Astrocyte of the cerebellum (primary cell): ENCODE measurements at regions not wholly inside any gene's neighbourhood (a gene's known extent, or its start where the extent isn't known, plus 50 kb on each side); places are given as distances from the start of the nearest gene placed in this dataset.

Experiments used
- DNase-seq: peaks from one replicate; pipeline ENCODE4 v3.0.0-alpha.2; 2011; ENCODE audit warnings: low read depth
- H3K4me3 ChIP-seq: 2 replicates; pipeline ENCODE4 v1.5.1; 2011; ENCODE audit warnings: mild to moderate bottlenecking, low read depth, low read length, moderate library complexity
- in situ Hi-C: cut with HindIII; loops from 2 replicates; pipeline ENCODE4 v1.10.0; 2017; ENCODE audit warnings: low sequenced_read_pairs
- TF ChIP-seq, protein P1 (sequence below): IDR thresholded peaks from 2 replicates; pipeline ENCODE4 v1.5.1; 2012; ENCODE audit warnings: low read length, low read depth, moderate library complexity, mild to moderate bottlenecking; ENCODE audit errors: missing control alignments

DNA sequence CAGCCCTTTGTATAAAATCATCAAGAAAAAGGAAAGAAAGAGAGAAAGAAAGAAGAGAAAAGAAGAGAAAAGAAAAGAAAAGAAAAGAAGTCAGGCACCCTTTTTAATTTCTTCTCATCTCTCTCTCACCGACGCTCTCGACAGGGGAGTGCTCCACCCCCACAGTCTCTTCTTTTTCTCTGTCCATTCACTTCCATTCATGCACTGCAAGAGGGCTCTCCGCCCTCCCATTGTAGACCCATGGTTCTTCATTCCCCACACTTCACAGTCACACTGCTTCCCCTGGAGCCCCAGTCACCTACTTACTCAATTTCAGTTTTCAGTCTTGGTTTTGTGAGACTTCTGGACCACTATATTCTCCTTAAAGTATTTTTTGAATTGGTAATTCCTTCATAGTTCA lies 254.7 kb downstream of the SOX2 start:
- TF ChIP-seq, protein P1, sequence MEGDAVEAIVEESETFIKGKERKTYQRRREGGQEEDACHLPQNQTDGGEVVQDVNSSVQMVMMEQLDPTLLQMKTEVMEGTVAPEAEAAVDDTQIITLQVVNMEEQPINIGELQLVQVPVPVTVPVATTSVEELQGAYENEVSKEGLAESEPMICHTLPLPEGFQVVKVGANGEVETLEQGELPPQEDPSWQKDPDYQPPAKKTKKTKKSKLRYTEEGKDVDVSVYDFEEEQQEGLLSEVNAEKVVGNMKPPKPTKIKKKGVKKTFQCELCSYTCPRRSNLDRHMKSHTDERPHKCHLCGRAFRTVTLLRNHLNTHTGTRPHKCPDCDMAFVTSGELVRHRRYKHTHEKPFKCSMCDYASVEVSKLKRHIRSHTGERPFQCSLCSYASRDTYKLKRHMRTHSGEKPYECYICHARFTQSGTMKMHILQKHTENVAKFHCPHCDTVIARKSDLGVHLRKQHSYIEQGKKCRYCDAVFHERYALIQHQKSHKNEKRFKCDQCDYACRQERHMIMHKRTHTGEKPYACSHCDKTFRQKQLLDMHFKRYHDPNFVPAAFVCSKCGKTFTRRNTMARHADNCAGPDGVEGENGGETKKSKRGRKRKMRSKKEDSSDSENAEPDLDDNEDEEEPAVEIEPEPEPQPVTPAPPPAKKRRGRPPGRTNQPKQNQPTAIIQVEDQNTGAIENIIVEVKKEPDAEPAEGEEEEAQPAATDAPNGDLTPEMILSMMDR = no peak
- no peak overlapping the region for H3K4me3 ChIP-seq
- in situ Hi-C loops = no loop called here
- no peak for DNase-seq

DNA sequence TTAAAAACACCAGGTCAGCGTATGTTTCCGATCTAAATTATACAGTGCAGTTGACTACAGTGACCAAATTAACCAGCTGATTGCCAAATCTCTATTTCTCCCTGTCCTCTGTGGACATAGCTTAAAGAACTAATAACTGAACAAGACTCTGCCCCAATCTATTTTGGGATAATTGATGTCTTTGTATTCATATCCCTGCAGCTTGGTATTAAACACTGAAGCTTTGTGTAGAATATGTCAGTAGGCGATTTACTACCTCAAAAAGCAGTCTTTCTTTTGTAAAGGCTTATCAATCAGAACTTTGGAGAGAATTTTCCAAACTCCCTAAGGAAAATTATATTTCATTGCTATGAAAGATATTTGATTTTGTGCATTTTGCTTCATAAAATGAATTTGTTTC lies 258.2 kb downstream of the SOX2 start:
- in situ Hi-C loops = no loop called here
- no peak overlapping the region for H3K4me3 ChIP-seq
- TF ChIP-seq, protein P1 = no peak
- DNase-seq = no peak

DNA sequence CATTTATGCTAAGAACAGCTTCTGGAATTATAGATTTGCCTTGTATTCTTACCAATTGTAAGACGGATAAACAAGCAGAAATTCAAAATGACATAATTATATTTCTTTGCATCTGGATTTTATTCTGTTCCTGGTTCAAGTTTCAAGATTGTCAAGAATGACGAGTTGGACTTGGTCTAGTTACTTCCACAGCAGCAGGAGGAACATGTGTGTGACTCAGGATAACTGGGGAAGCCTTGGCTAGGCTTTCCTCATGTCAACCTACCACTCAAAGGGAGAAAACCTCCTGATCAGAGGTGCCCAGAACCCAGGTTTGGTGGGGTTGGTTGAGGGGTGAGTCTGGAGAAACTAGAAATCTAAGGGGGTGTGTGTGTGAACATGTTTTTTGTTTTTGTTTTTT lies 259.7 kb downstream of the SOX2 start:
- TF ChIP-seq, protein P1 = no peak
- no peak overlapping the region for H3K4me3 ChIP-seq
- in situ Hi-C loops = no loop called here
- DNase-seq = no peak

DNA sequence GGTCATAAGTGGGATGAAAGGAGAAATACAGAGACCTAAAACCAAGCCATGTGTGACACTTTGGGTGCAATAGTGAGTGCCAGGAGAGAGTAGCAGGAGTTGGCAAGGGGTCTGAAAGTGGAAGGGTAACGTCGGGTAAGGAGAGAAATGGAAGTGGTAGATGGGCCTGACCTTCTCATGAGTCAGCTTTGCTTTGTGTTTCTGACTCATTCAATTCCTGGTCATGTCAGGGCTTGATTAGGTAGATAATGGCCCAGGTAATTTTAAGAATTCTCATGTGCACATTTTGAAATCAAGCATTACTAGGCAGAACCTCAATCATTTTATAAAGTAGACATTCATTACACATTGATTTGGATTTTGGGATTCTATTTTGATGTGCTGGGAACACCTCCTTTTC lies 262.5 kb downstream of the SOX2 start:
- in situ Hi-C loops = no loop called here
- no peak overlapping the region for H3K4me3 ChIP-seq
- TF ChIP-seq, protein P1 = no peak
- no peak for DNase-seq

DNA sequence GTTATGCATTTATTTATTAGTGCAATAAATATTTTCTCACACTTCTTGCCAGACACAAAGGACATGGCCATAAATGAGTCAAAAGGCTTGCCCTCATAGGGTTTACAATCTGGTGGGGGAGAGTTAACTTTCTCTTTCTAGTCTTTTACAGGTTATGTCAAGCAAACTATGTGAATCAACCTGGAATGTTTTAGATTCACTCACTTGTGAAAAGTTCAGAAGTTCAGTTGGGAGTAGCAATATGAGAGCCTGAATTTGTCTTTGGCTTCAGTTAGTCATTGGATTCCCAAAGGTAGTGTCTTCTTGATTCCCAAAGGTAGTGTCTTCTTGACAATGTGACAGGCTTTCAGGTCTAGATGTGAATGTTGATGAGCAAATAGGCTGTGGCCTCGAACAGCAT lies 264.8 kb downstream of the SOX2 start:
- in situ Hi-C loops = no loop called here
- TF ChIP-seq, protein P1 = no peak
- DNase-seq = no peak
- H3K4me3 ChIP-seq = no peak overlapping the region

DNA sequence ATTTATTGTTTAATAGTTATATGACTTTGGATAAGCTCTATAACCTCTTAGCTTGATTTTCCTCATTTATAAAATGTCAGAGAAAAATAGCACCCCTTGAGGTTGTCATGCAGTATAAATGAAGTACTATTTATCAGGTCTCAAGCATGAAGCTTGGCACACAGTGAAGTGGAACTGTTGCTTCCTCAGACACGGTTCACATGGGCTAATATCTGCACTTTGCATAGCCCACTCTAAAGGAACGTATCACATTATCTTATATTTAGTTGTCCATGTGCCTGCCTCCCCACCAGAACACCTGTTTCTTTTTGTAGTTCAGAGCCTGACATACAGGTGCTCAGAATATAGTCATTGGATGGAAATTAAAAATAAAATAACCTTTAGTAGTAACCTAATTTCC lies 273.7 kb downstream of the SOX2 start:
- TF ChIP-seq, protein P1 = no peak
- H3K4me3 ChIP-seq = no peak overlapping the region
- in situ Hi-C loops = no loop called here
- no peak for DNase-seq

DNA sequence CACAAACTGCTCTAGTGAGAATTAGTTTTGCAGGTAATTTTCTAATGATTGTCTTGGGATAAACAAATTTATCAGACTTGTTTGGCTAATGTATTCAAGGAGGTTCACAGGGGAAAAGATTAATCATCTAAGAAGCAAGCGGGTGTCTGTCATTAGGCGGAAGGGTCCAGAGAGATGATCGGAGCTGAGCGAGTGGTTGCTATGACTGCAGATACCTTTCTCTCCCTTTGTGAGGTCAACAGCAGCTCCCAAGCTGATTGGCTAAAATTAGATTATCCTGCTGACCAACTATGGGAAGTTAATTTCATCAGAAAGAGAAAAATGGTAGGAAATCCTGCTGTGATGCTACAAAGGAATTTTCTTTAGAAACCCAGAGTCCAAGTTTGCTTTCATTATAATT lies 276.0 kb downstream of the SOX2 start:
- no peak for DNase-seq
- in situ Hi-C loops = no loop called here
- TF ChIP-seq, protein P1 = no peak
- no peak overlapping the region for H3K4me3 ChIP-seq
